H9 (cell line): ENCODE measurements at regions not wholly inside any gene's neighbourhood (a gene's known extent, or its start where the extent isn't known, plus 50 kb on each side); places are given as distances from the start of the nearest gene placed in this dataset.
"Not testable (repeated sequence)": the region's sequence is repeated elsewhere in the genome, so short reads cannot be mapped to it uniquely, and the experiment has no call there.

Experiments used
- DNase-seq: peaks from one replicate; pipeline ENCODE4 v3.0.0-alpha.2; 2017
- H2AFZ ChIP-seq: one replicate; pipeline ENCODE4 v1.6.1; 2013; ENCODE audit warnings: mild to moderate bottlenecking, low read length, control low read depth, moderate library complexity
- H2AK5ac ChIP-seq: 2 replicates; pipeline ENCODE4 v1.6.1; 2013; ENCODE audit warnings: low read length, control low read depth, mixed read lengths; ENCODE audit not compliant: insufficient read length
- H2BK120ac ChIP-seq: one replicate; pipeline ENCODE4 v1.6.1; 2013; ENCODE audit warnings: low read depth, mild to moderate bottlenecking, low read length, control low read depth, inconsistent platforms; ENCODE audit not compliant: poor library complexity, severe bottlenecking
- H2BK12ac ChIP-seq: 2 replicates; pipeline ENCODE4 v1.6.1; 2013; ENCODE audit warnings: low read length, control low read depth, mixed read lengths, low read depth; ENCODE audit not compliant: insufficient read length
- H2BK15ac ChIP-seq: 2 replicates; pipeline ENCODE4 v1.6.1; 2013; ENCODE audit warnings: low read depth, low read length, control low read depth
- H2BK20ac ChIP-seq: one replicate; pipeline ENCODE4 v1.6.1; 2013; ENCODE audit warnings: low read depth, mild to moderate bottlenecking, low read length, control low read depth, inconsistent platforms; ENCODE audit not compliant: poor library complexity, severe bottlenecking
- H2BK5ac ChIP-seq: 2 replicates; pipeline ENCODE4 v1.6.1; 2013; ENCODE audit warnings: low read length, control low read depth, mixed read lengths; ENCODE audit not compliant: insufficient read length
- H3K14ac ChIP-seq: 2 replicates; pipeline ENCODE4 v1.6.1; 2013; ENCODE audit warnings: low read length, control low read depth; ENCODE audit not compliant: insufficient read depth
- H3K18ac ChIP-seq: 2 replicates; pipeline ENCODE4 v1.6.1; 2013; ENCODE audit warnings: low read depth, mild to moderate bottlenecking, mixed read lengths, low read length, control low read depth; ENCODE audit not compliant: insufficient read length
- H3K23ac ChIP-seq: 2 replicates; pipeline ENCODE4 v1.6.1; 2013; ENCODE audit warnings: low read length, control low read depth, mixed read lengths, low read depth; ENCODE audit not compliant: insufficient read length
- H3K23me2 ChIP-seq: 2 replicates; pipeline ENCODE4 v1.6.1; 2013; ENCODE audit warnings: low read depth, mild to moderate bottlenecking, mixed read lengths, low read length, control low read depth; ENCODE audit not compliant: insufficient read length, poor library complexity, severe bottlenecking
- H3K27ac ChIP-seq: 2 replicates; pipeline ENCODE4 v1.5.1; 2013; ENCODE audit warnings: low read length, control low read depth, mixed read lengths, low read depth; ENCODE audit not compliant: insufficient read length
- H3K27me3 ChIP-seq: 2 replicates; pipeline ENCODE4 v1.6.1; 2013; ENCODE audit warnings: low read length, control low read depth, inconsistent platforms; ENCODE audit not compliant: insufficient read depth
- H3K4ac ChIP-seq: 2 replicates; pipeline ENCODE4 v1.6.1; 2013; ENCODE audit warnings: low read depth, mild to moderate bottlenecking, control low read depth, inconsistent platforms, low read length, moderate library complexity
- H3K4me1 ChIP-seq: 2 replicates; pipeline ENCODE4 v1.6.1; 2013; ENCODE audit warnings: low read length, control low read depth, inconsistent platforms; ENCODE audit not compliant: insufficient read depth
- H3K4me2 ChIP-seq: 2 replicates; pipeline ENCODE4 v1.6.1; 2013; ENCODE audit warnings: low read length, control low read depth, mixed read lengths; ENCODE audit not compliant: insufficient read length, insufficient read depth
- H3K56ac ChIP-seq: 2 replicates; pipeline ENCODE4 v1.6.1; 2013; ENCODE audit warnings: low read depth, mild to moderate bottlenecking, mixed read lengths, low read length, control low read depth; ENCODE audit not compliant: insufficient read length
- H3K79me1 ChIP-seq: 2 replicates; pipeline ENCODE4 v1.6.1; 2013; ENCODE audit warnings: low read depth, mild to moderate bottlenecking, moderate library complexity, low read length, control low read depth, inconsistent platforms; ENCODE audit not compliant: insufficient read depth, poor library complexity, severe bottlenecking
- H3K79me2 ChIP-seq: 2 replicates; pipeline ENCODE4 v1.6.1; 2013; ENCODE audit warnings: low read length, control low read depth, inconsistent platforms; ENCODE audit not compliant: insufficient read depth
- H3K9ac ChIP-seq: 2 replicates; pipeline ENCODE4 v1.6.1; 2013; ENCODE audit warnings: low read length, control low read depth, mixed read lengths; ENCODE audit not compliant: insufficient read length; ENCODE audit errors: extremely low read depth
- H3K9me3 ChIP-seq: one replicate; pipeline ENCODE4 v1.6.1; 2013; ENCODE audit warnings: low read depth, low read length, inconsistent platforms; ENCODE audit not compliant: control insufficient read depth
- H3T11ph ChIP-seq: one replicate; pipeline ENCODE4 v1.6.1; 2013; ENCODE audit warnings: mild to moderate bottlenecking, low read length, control low read depth, inconsistent platforms
- H4K20me1 ChIP-seq: one replicate; pipeline ENCODE4 v1.6.1; 2013; ENCODE audit not compliant: control insufficient read depth, insufficient read length, insufficient read depth
- H4K5ac ChIP-seq: 2 replicates; pipeline ENCODE4 v1.6.1; 2013; ENCODE audit warnings: low read depth, mild to moderate bottlenecking, mixed read lengths, low read length, control low read depth; ENCODE audit not compliant: insufficient read length
- H4K8ac ChIP-seq: replicated peaks from 2 replicates; pipeline ENCODE4 v1.6.1; 2013; ENCODE audit warnings: low read length, control low read depth, mixed read lengths, low read depth; ENCODE audit not compliant: insufficient read length
- H4K91ac ChIP-seq: 2 replicates; pipeline ENCODE4 v1.6.1; 2013; ENCODE audit warnings: low read depth, mild to moderate bottlenecking, moderate library complexity, mixed read lengths, low read length, control low read depth; ENCODE audit not compliant: insufficient read length
- H3K27ac Mint-ChIP-seq, 3 experiments: 2 replicates in 2 of 3; 3 replicates in 1 of 3; pipeline ENCODE4 v1.8.0; 2020 to 2021; ENCODE audit warnings: mixed read lengths in 3 of 3, mild to moderate bottlenecking in 1 of 3, moderate library complexity in 1 of 3
- H3K27me3 Mint-ChIP-seq: 2 replicates; pipeline ENCODE4 v1.8.0; 2021; ENCODE audit warnings: low read depth, mild to moderate bottlenecking, moderate library complexity, mixed read lengths
- H3K36me3 Mint-ChIP-seq, 3 experiments: 2 replicates in 2 of 3; 3 replicates in 1 of 3; pipeline ENCODE4 v1.8.0; 2020 to 2021; ENCODE audit warnings: low read depth in 3 of 3, mixed read lengths in 3 of 3; ENCODE audit not compliant: insufficient read depth in 1 of 3
- H3K4me1 Mint-ChIP-seq, 2 experiments: 2 replicates each; pipeline ENCODE4 v1.8.0; 2020; ENCODE audit warnings: mixed read lengths in 2 of 2
- H3K4me3 Mint-ChIP-seq, 2 experiments: 2 replicates in 1 of 2; 3 replicates in 1 of 2; pipeline ENCODE4 v1.8.0; 2020 to 2021; ENCODE audit warnings: mild to moderate bottlenecking in 2 of 2, mixed read lengths in 2 of 2, moderate library complexity in 1 of 2
- H3K9me3 Mint-ChIP-seq, 2 experiments: 2 replicates in 1 of 2; 3 replicates in 1 of 2; pipeline ENCODE4 v1.8.0; 2020; ENCODE audit warnings: mild to moderate bottlenecking in 2 of 2, mixed read lengths in 2 of 2, moderate library complexity in 1 of 2
- CTCF ChIP-seq: fragments of 200-600 bp; sonication (generic); conservative IDR thresholded peaks from 3 replicates; pipeline ENCODE4 v1.8.0; 2021; ENCODE audit warnings: antibody characterized with exemption, mild to moderate bottlenecking
- WGBS: extraction: QIAGEN DNeasy Blood & Tissue Kit; methylation state at CpG from one replicate; pipeline ENCODE4 v1.1.7; 2013; ENCODE audit warnings: missing lambda C conversion rate, low lambda C conversion rate, mixed read lengths; ENCODE audit not compliant: insufficient read length; ENCODE audit errors: extremely low coverage; 5-methylcytosine and 5-hydroxymethylcytosine counted together

- no peaks in the 10 kb centered on the region for H3K79me2 ChIP-seq
- no peak overlapping the region for H2BK12ac ChIP-seq
- no peak overlapping the region for H2BK5ac ChIP-seq
- H3K4me1 Mint-ChIP-seq, result peaks cover 7 to 9% of the 10 kb centered on the region in 2 experiments
- H3K9me3 Mint-ChIP-seq, result peaks cover 6% of the 10 kb centered on the region in 2 experiments; a peak in 3 of 5 replicates
- no peak overlapping the region for H3K27ac ChIP-seq
- no peak overlapping the region for H2AFZ ChIP-seq
- H3K79me1 ChIP-seq, result no peaks in the 10 kb centered on the region
- no peak overlapping the region for H3K4ac ChIP-seq
- no peak overlapping the region for H3K9ac ChIP-seq
- no peak overlapping the region for H2BK20ac ChIP-seq
- H3K4me1 ChIP-seq, result no peaks in the 10 kb centered on the region
- H4K8ac ChIP-seq, result no peak overlapping the region
- no peak overlapping the region for H3K14ac ChIP-seq
- no peak overlapping the region for H3K4me3 Mint-ChIP-seq
- H4K91ac ChIP-seq, result no peak overlapping the region
- no peak overlapping the region for H3K27ac Mint-ChIP-seq
- H3K36me3 Mint-ChIP-seq, result peaks cover 0 to 4% (median 0%) of the 10 kb centered on the region in 3 experiments; a peak in 3 of 7 replicates
- H4K20me1 ChIP-seq, result no peaks in the 10 kb centered on the region
- no peak overlapping the region for H3K4me2 ChIP-seq
- no peaks in the 10 kb centered on the region for H3K9me3 ChIP-seq
- H3K23me2 ChIP-seq, result no peaks in the 10 kb centered on the region
- no peak overlapping the region for H2AK5ac ChIP-seq
- no peak overlapping the region for H3K23ac ChIP-seq
- H2BK120ac ChIP-seq, result no peak overlapping the region
- H3T11ph ChIP-seq, result no peak overlapping the region
- no peak overlapping the region for H3K18ac ChIP-seq
- DNase-seq, result no peak
- H3K27me3 ChIP-seq, result no peaks in the 10 kb centered on the region
- H2BK15ac ChIP-seq, result no peak overlapping the region
- H3K56ac ChIP-seq, result no peak overlapping the region
- no peak for TF ChIP-seq CTCF
- no CpG with 5 or more reads among the region's 2 CpGs for WGBS
- H3K27me3 Mint-ChIP-seq, result no peaks in the 10 kb centered on the region; the same call in 1 of the 2 replicates
- H4K5ac ChIP-seq, result no peak overlapping the region
Measured at GRCh38 chr1:213457733-213458132, 406.7 kb downstream of the RPS6KC1 start.

GRCh38 chr1:213462374-213462773 is 411.3 kb downstream of the RPS6KC1 start:
- H3K4me3 Mint-ChIP-seq, H2AFZ ChIP-seq, H3K23me2 ChIP-seq, H3K27ac Mint-ChIP-seq, H3K4ac ChIP-seq, H2BK15ac ChIP-seq, H3K9ac ChIP-seq, H3T11ph ChIP-seq, H3K4me1 ChIP-seq, H3K56ac ChIP-seq, H2BK120ac ChIP-seq, H3K9me3 ChIP-seq, H3K4me1 Mint-ChIP-seq, H4K91ac ChIP-seq, H3K27ac ChIP-seq, H3K27me3 Mint-ChIP-seq, H2BK20ac ChIP-seq, H3K79me2 ChIP-seq, H4K5ac ChIP-seq, H4K8ac ChIP-seq, H3K14ac ChIP-seq, H2BK5ac ChIP-seq, H3K4me2 ChIP-seq, H2AK5ac ChIP-seq, H4K20me1 ChIP-seq, DNase-seq, H2BK12ac ChIP-seq, H3K36me3 Mint-ChIP-seq, H3K27me3 ChIP-seq, H3K18ac ChIP-seq, H3K79me1 ChIP-seq, H3K23ac ChIP-seq, H3K9me3 Mint-ChIP-seq: not testable (repeated sequence)
- no CpG with 5 or more reads among the region's 3 CpGs for WGBS
